Right lobe of liver (tissue), 6 donors: ENCODE measurements at regions not wholly inside any gene's neighbourhood (a gene's known extent, or its start where the extent isn't known, plus 50 kb on each side); places are given as distances from the start of the nearest gene placed in this dataset.
"Not testable (repeated sequence)": the region's sequence is repeated elsewhere in the genome, so short reads cannot be mapped to it uniquely, and the experiment has no call there.

ENCODE experiments used
- ATAC-seq, 4 donors: fragments of 200-7000 bp; cut with Tn5 transposase; one replicate each; pipeline ENCODE4 v1.9.1; 2020; ENCODE audit warnings: mild to moderate bottlenecking in 4 of 4, moderate library complexity in 4 of 4
- DNase-seq, 3 donors: peaks; one replicate each; pipeline ENCODE4 v3.0.0-alpha.2; 2020
- H3K27ac ChIP-seq, 3 donors: fragments of 200-600 bp; one replicate each; pipeline ENCODE4 v1.8.0; 2022
- H3K27me3 ChIP-seq, 2 donors: fragments of 200-600 bp; one replicate each; pipeline ENCODE4 v1.8.0; 2022
- H3K36me3 ChIP-seq, 4 donors: fragments of 200-600 bp; sonication (generic) in 1 of 4; one replicate each; pipeline versions ENCODE4 v1.5.1 to v1.8.0; 2017 to 2022; ENCODE audit warnings: control low read depth in 1 of 4
- H3K4me1 ChIP-seq, 4 donors: fragments of 200-600 bp; sonication (generic) in 1 of 4; one replicate each; pipeline versions ENCODE4 v1.5.1 to v1.8.0; 2017 to 2022; ENCODE audit warnings: control low read depth in 1 of 4
- H3K4me3 ChIP-seq, 3 donors: fragments of 200-600 bp; one replicate each; pipeline ENCODE4 v1.8.0; 2022
- H3K9me3 ChIP-seq, 4 donors: fragments of 200-600 bp; sonication (generic) in 1 of 4; one replicate each; pipeline versions ENCODE4 v1.5.1 to v1.8.0; 2017 to 2022; ENCODE audit warnings: control low read depth in 1 of 4
- WGBS: methylation state at CpG from one replicate; pipeline ENCODE4 v1.1.6; 2018; ENCODE audit warnings: low coverage, low lambda C conversion rate; ENCODE audit not compliant: insufficient coverage; ENCODE audit errors: missing lambda C conversion rate; 5-methylcytosine and 5-hydroxymethylcytosine counted together
- intact Hi-C, 2 donors: fragments of 100-400 bp; cut with DNase I; formaldehyde crosslinking; loops; one replicate each; pipeline versions ENCODE4 v1.11.2 to v1.14.1; 2022
- small RNA-seq, 2 experiments: library from RNA; depleted of rRNA; stranded (forward); fragments of <200 nt; gene quantifications; one replicate each; pipeline ENCODE3, GENCODE V24; 2016
- donor health status: DM: no; HTN: yes; CAD: no.
- donor health status: DM: no; HTN: no; CAD: no.
- donor health status: DM: no; HTN: no; CAD: no.
- donor health status: DM: no; HTN: yes; CAD: no.
- donor health status: DM: no; HTN: yes; CAD: no.

DNA sequence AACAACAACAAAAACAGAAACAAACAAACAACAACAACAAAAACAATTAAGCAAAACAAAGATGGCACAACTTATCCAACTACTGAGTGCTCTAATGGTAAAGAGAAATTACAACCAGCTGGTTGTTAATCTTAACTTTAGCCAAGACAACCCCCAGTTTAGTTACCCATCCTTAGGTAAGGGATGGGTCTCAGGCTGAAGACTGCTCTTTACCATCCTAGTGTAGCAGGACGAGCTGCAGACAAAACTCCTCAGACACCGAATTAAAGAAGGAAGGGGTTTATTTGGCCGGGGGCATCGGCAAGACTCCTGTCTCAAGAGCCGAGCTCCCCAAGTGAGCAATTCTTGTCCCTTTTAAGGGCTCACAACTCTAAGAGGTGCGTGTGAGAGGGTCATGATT, 65.6 kb upstream of the PTPN20 start:
- H3K9me3 ChIP-seq, ATAC-seq, H3K27ac ChIP-seq, H3K4me3 ChIP-seq, H3K27me3 ChIP-seq, H3K4me1 ChIP-seq, intact Hi-C loops, H3K36me3 ChIP-seq, DNase-seq: not testable (repeated sequence)
- WGBS = no CpG with 5 or more reads among the region's 6 CpGs

DNA sequence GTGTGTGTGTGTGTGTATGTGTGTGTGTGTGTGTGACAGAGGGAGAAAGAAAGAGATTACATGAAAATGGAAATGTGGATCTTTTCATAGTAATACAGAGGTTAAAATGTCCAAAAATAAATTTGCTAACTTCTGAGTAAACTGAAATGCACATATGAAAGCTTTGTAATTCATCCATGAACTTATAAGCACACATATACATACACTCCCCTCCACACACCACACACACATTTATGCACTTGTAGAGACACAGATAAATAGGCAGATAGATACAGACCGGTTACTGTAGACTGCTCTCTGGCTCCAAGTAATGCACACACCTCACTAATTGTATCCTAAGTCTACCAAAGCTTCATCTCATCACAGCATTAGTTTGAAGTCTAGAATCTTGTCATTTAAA, 50.5 kb upstream of the PTPN20 start:
- H3K4me1 ChIP-seq, H3K27me3 ChIP-seq, intact Hi-C loops, DNase-seq, H3K4me3 ChIP-seq, ATAC-seq, H3K27ac ChIP-seq, H3K36me3 ChIP-seq, H3K9me3 ChIP-seq: not testable (repeated sequence)
- WGBS = 60% methylated on average over 1 of the region's 1 CpG

Small RNA genes lying in the stretch of these regions (small RNA-seq; reads per million reads assigned to genes)
- 0 reads per million in 2 experiments for gene RNA5SP311
